ENCODE measurements at regions not wholly inside any gene's neighbourhood (a gene's known extent, or its start where the extent isn't known, plus 50 kb on each side); places are given as distances from the start of the nearest gene placed in this dataset.

- TF ChIP-seq ZNF462 (CRISPR knock-in tag; IDR thresholded peaks at IDR 0.05) (no peak), EZH2phosphoT487 (IDR thresholded peaks at IDR 0.05; ENCODE audit: unreplicated experiment) (no peak), NANOG (IDR thresholded peaks at IDR 0.05; ENCODE audit: borderline replicate concordance) (no peak)
These were observed 58.2 kb upstream of the PTCH1 start (continued) for GRCh38 chr9:95574866-95575553.

GRCh38 chr9:95574176-95574575, 57.4 kb upstream of the PTCH1 start:
- 0 out of 2 replicates have a peak, but pooled peaks cover 10% of the 10 kb centered on the region for H3K9me2 ChIP-seq (ENCODE audit: insufficient read depth)
- no peaks in the 10 kb centered on the region for H3K36me3 Mint-ChIP-seq (ENCODE audit: low read depth)
- H3K4me3 Mint-ChIP-seq = no peak overlapping the region
- DNase-seq (ENCODE audit: low spot score) (no peak), ATAC-seq (no peak)
- H3K27ac Mint-ChIP-seq = no peak overlapping the region
- no peaks in the 10 kb centered on the region for H4K20me1 ChIP-seq (replicated peaks; ENCODE audit: insufficient read depth)
- H3K36me3 ChIP-seq (ENCODE audit: insufficient read depth) = no peaks in the 10 kb centered on the region
- no peak overlapping the region for H2AFZ ChIP-seq
- no peak overlapping the region for H3K4me3 ChIP-seq
- TF ChIP-seq EZH2phosphoT487 (IDR thresholded peaks at IDR 0.05; ENCODE audit: unreplicated experiment) (no peak), CTCF (conservative IDR thresholded peaks at IDR 0.05; ENCODE audit: low read depth in 2 of 2) (peak in 1 of 2 experiments; percentile 55; a peak in 2 of 4 replicates), STAT1 (IDR thresholded peaks at IDR 0.05; ENCODE audit: unreplicated experiment) (no peak), ETS1 (IDR thresholded peaks at IDR 0.05) (no peak), EZH2 (IDR thresholded peaks at IDR 0.05; ENCODE audit: low read depth, unreplicated experiment) (no peak), JUNB (IDR thresholded peaks at IDR 0.05; ENCODE audit: unreplicated experiment) (no peak), ZNF331 (CRISPR knock-in tag; IDR thresholded peaks at IDR 0.05; ENCODE audit: low read depth) (no peak)
- no peak overlapping the region for H3K4me2 ChIP-seq
- H3K79me2 ChIP-seq (replicated peaks; ENCODE audit: insufficient read depth) = no peaks in the 10 kb centered on the region
- H3K27me3 ChIP-seq (ENCODE audit: insufficient read depth) = no peaks in the 10 kb centered on the region
- peaks cover 8% of the 10 kb centered on the region; the same call in 1 of the 2 replicates for H3K4me1 ChIP-seq (ENCODE audit: insufficient read depth)
- H3F3A ChIP-seq (replicated peaks; ENCODE audit: low read depth) = peaks cover 5% of the 10 kb centered on the region; the same call in 1 of the 2 replicates
- H3K9me3 Mint-ChIP-seq = no peaks in the 10 kb centered on the region
- peaks cover 19% of the 10 kb centered on the region for H3K27me3 Mint-ChIP-seq (ENCODE audit: insufficient read depth, low read depth, poor library complexity)
- peaks cover 14% of the 10 kb centered on the region for H3K4me1 Mint-ChIP-seq
- no peak overlapping the region for H3K27ac ChIP-seq (ENCODE audit: low read depth)

Data from GM23338 (cell line).